Stimulated activated CD4-positive, alpha-beta T cell treated with anti-CD3 and anti-CD28 coated beads, Interleukin-4, amount 100 ng/mL, for 24 hours (primary cell): ENCODE measurements at regions not wholly inside any gene's neighbourhood (a gene's known extent, or its start where the extent isn't known, plus 50 kb on each side); places are given as distances from the start of the nearest gene placed in this dataset.

Source experiments
- DNase-seq: peaks from one replicate; pipeline ENCODE4 v3.0.0-alpha.2; 2020

DNA sequence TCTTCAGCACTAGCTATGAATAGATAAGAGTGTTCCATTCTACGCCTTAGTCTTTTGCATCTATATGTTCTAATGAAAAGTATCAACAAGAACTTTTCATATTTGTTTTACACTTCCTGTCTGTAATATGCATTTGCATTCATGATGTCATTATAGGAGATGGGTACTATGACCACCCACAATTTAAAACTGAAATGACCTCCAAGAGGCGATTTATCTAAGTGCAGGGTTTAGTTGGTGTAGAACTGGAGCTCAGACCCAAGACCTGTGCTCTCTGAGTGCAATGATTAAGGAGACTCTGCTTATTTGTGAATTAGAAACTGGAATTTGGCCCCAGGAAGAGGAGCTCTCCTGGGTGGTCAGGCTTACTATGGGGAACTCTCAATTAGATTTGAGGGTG, 289.1 kb downstream of the ETS1 start:
- DNase-seq, result no peak

DNA sequence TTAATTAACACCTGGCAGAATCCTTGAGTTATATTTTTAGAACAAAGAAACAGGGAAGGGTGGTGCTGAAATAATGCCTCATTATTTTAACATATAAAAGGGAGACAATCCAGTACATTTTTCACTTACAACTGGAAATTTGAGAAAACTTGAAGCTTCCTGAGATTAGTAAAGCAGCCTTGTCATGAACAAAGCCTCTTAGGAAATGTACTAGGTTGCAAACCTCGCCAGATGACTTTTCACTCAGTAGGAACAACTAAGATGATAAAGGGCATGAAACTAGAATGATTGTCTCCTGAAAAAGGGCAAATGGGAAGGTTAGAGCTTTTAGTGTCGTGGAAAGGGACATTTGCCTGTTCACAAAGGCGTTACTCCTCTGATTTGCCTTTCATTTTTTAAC, 289.6 kb downstream of the ETS1 start:
- no peak for DNase-seq

GRCh38 chr11:128297091-128297651, 290.2 kb downstream of the ETS1 start:
- DNase-seq, result no peak

GRCh38 chr11:128294671-128295050, 292.7 kb downstream of the ETS1 start:
- DNase-seq, result no peak

DNA sequence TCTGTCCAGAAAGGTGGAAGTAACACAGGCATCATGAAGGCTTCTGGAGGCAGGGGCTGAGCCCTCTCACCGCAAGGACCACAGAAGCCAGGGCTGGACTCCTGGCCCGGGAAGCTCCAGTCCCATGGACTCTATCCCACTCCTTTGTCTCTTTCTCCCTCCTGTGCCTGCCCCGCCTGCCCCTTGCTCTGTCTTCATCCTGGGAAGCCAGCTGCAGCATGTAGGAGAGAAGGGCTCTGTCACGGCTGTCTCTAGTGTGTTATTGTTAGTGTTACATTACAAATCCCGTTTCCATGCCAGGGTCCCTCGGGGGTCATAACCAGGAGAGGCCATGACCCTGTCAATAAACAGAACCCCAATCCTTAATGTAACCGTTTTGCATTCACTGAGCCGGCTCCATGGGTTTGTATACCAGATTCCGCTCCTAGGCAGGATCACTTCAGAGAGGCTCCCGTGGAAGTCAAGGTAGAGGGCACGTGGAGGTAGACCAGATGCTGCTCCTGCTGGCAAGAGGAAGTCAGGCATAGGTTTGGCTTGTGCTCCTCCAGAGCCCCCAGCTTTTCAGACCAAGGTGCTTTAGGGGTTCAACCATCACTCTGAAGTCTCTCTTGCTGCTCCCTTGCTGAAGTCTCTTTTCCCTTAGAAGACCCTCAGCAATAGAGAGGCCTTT, 293.2 kb downstream of the ETS1 start:
- DNase-seq, result no peak

DNA sequence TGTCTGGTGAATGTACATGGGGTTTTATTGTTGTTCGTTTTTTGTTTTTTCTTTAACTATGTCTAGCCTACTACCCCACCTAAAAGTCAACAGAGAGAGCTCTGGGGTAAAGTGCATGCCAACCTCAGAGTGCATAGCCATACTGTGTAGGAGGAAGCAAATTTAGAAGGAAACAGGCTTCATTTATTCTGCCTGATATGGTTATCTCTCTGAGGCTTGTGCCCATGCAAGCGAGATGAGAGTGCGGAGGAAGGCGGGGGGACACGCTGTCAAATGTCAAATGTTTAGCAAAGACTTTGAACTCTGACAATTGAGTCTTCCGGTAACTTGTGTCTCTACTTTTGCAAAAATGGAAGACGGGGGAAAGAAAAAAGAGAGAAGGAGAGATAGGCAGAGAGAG, 295.5 kb downstream of the ETS1 start:
- peak; percentile 65 for DNase-seq

DNA sequence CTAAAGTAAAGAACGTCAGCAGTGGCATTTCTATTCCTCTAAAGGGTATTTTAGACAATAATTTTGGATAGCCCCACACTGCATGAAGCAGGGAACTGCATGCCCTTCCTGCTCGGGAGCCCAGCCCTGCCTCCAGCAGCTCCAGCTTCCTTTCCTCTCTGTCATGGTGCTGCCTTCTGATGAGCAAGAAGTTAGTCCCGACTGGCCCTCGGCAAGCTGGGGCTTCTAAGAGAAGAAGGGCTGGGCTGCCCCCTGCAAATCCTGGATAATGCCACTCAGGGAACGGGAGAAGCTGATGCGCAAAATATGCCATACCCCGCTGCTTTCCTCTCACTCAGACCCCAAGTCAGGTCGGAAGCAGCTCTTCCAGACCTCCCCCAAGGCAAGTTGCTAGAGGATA, 296.4 kb downstream of the ETS1 start:
- DNase-seq, result no peak

DNA sequence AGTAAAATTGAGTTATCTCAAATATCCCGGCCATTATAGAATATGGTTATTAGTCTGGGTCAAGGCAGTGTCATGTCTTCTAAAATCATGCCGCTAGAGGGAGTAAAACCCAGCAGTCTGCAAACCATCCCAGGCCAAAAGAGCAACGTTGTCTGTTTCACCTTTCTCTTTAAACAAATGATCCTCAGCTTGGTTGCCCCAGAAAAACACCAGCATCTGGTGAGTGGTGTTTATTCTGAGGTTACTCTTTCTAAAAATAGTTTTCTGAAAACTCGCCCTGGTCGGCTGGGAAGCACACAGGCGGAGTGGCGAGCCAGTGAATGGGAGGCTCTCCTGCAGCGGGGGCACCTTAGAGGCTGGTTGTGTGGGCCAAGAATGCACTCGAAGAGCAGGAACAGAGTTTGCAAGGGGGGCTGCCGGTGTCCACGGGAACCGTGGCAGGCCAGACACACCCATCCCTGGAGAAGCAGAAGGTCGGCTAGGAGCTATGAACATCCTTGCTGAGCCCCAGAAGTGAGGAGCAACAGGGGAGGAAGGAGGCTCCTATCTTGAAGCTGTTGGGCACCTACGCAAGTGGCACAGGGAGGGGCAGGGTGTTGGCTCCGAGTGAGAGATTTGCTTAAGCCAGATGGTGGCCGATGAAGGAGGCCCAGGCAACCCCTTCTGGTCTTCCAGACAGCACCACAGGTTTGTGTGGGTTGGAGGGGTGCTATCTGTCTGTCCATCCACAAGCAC, 297.1 kb downstream of the ETS1 start:
- DNase-seq, result peak; percentile 79

- DNase-seq, result peak; percentile 66
Observed at GRCh38 chr11:128289048-128289447, 298.3 kb downstream of the ETS1 start.

- DNase-seq, result no peak
Observed at GRCh38 chr11:128288368-128288767, 299.0 kb downstream of the ETS1 start.

GRCh38 chr11:128285321-128285720, 302.0 kb downstream of the ETS1 start:
- DNase-seq, result no peak

DNA sequence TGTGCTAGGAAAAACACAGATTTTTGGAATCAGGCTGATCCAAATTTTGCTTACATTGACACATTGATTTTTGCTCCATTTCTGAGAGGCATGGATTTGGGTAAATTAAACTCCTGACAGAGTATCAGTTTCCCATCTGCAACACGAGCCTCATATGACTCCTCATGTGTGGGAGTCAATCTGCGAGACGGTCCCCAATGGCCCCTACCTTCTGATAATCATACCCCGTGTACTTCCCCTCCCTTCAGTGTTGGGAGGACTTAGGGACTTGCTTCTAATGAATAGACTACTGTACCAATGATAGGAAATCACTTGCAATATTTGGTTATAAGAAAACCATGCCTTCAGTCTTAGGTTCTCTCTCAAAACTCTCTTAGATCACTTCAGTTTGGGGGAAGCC, 302.7 kb downstream of the ETS1 start:
- peak; percentile 27 for DNase-seq

DNA sequence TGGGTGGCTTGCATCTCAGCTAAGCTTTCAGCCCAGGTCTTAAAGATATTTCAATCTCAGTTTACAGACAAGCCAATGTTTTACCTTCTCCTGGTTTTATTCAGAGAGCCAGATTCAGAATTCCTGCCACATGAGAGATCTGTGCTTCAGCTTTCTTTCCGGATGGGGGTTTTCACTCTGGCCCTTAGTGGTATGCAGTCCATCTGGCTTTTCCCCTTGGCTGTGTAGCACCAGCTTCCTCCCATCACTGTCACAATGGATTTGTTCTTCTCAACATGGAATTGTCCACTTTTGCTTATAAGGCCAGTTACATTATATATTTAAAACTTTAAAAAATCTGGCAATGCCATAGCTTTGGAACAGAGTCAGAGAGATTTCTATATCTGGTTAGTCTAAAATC, 303.9 kb downstream of the ETS1 start:
- no peak for DNase-seq

GRCh38 chr11:128282053-128282452, 305.3 kb downstream of the ETS1 start:
- DNase-seq, result no peak

DNA sequence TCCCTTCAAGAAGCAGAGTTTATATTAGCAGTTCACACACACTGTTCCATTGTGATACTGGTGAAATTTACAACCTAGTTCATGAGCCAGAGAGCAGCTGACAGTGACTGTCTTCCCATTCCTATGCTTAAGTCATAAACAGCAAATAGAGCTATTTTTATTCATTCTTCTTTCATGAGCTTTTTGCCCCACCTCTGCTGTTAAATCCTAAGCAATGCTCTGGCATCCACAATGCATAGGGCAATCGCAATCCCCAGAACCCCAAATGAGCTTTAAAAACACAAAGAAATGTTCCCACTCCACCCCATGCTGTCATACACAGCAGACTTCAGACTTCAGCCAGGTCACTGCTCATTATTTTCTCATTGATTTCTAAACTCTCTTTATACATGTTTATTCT, 307.5 kb downstream of the ETS1 start:
- no peak for DNase-seq

DNA sequence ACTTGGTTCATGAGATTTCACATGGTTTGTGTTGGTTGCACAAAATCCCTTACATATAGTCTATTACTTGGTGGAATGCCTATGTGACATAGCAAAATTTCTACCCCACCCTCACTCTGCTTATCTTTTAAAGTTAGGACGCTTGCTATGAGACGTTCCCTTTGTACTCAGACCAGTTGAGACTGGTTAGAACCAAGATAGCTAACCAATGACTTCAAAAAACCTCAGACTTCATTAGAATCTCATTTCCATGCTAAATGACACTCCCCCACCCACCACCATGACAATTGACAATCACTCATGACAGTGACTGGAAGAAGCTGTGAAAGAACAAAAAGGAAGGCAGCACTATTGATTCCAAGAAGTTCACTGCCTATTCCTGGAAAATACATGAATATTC, 313.6 kb downstream of the ETS1 start:
- DNase-seq, result no peak

DNA sequence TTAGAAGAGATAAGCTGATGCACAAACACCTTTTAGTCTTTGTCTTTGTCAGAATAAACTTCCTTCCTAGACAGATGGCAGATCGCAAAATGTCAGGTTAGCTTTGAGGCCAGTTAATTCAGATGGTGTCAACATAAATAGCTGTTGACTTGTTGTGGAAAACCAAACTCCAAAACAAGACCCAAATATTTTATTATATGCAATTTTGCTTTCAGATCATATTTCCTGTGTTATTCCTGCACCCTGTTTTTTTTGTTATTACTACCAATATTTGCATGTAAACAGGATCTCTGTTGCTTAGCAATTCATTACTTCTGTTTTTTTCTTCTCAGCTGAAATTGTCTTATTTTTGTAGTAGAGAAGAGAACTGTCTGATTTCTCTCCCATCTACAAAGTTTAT, 316.0 kb downstream of the ETS1 start:
- no peak for DNase-seq

DNA sequence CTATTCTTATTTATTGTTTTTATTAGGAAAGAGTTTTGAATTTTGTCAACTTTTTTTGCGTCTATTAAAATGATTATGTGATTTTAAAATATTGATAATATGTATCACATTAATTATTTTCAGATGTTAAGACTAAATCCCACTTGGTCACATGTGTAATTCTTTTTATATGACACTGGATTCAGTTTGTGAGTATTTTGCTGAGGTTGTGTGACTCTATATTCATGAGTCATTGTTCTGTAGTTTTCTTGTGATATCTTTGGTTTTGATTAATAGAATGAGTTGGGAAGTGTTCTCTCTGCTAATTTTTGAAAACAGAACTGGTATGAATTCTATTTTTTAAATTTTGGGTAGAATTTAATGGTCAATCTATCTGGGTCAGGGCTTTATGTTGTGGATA, 317.9 kb downstream of the ETS1 start:
- DNase-seq, result no peak

- DNase-seq, result no peak
Observed at GRCh38 chr11:128266893-128267292, 320.5 kb downstream of the ETS1 start.

- no peak for DNase-seq
Observed at GRCh38 chr11:128262463-128263345, 324.7 kb downstream of the ETS1 start.

- no peak for DNase-seq
Observed at GRCh38 chr11:128261011-128261421, 326.3 kb downstream of the ETS1 start.

- DNase-seq, result no peak
Observed at GRCh38 chr11:128260398-128260797, 327.0 kb downstream of the ETS1 start.

- no peak for DNase-seq
Observed at GRCh38 chr11:128259816-128260215, 327.5 kb downstream of the ETS1 start.

DNA sequence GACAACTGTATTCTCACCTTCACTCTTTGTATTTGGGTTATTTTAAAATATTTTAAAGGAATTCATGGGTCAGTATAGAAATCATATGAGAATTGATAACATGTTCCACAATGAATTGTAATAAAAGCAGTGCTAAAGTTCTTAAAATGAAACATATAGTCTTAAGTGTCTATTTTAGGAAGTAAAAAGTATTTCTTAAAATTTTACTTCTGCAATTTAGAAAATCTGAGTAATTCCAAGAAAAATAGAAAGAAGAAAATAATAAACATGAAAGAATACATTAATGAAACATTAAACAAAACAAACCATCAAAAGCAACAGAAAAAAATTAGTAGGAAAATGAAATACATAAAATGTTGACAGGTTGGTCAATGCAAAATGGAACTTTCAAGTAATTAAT, 332.4 kb downstream of the ETS1 start:
- DNase-seq, result no peak
